Liver (tissue), 8 donors: ENCODE measurements at regions not wholly inside any gene's neighbourhood (a gene's known extent, or its start where the extent isn't known, plus 50 kb on each side); places are given as distances from the start of the nearest gene placed in this dataset.

Experiments used
- DNase-seq: peaks from one replicate; pipeline ENCODE4 v3.0.0-alpha.2; 2017; ENCODE audit warnings: low spot score
- H3K27ac ChIP-seq, 2 donors: one replicate each; pipeline ENCODE4 v1.7.0; 2013; ENCODE audit warnings: inconsistent platforms in 2 of 2, low read length in 2 of 2, control low read depth in 1 of 2, low read depth in 1 of 2, mild to moderate bottlenecking in 1 of 2
- H3K27me3 ChIP-seq, 4 donors: one replicate each; pipeline versions ENCODE4 v1.6.1 to v1.7.0; 2013; ENCODE audit warnings: low read length in 3 of 4, inconsistent platforms in 1 of 4, mild to moderate bottlenecking in 1 of 4, moderate library complexity in 1 of 4; ENCODE audit not compliant: control insufficient read depth in 4 of 4, insufficient read depth in 4 of 4
- H3K36me3 ChIP-seq, 4 donors: one replicate each; pipeline versions ENCODE4 v1.6.1 to v1.7.0; 2013; ENCODE audit warnings: low read length in 3 of 4, mild to moderate bottlenecking in 3 of 4, low read depth in 1 of 4, moderate library complexity in 1 of 4; ENCODE audit not compliant: control insufficient read depth in 4 of 4, insufficient read depth in 3 of 4
- H3K4me1 ChIP-seq, 4 donors: one replicate each; pipeline versions ENCODE4 v1.6.1 to v1.7.0; 2013; ENCODE audit warnings: low read length in 3 of 4, mild to moderate bottlenecking in 3 of 4, moderate library complexity in 1 of 4; ENCODE audit not compliant: control insufficient read depth in 4 of 4, insufficient read depth in 4 of 4
- H3K4me3 ChIP-seq, 3 donors: one replicate each; pipeline versions ENCODE4 v1.6.1 to v1.7.0; 2013; ENCODE audit warnings: low read length in 3 of 3, control low read depth in 1 of 3, low read depth in 1 of 3, mild to moderate bottlenecking in 1 of 3
- H3K9ac ChIP-seq, 2 donors: one replicate each; pipeline ENCODE4 v1.7.0; 2013; ENCODE audit warnings: low read length in 2 of 2, mild to moderate bottlenecking in 2 of 2, moderate library complexity in 2 of 2, control low read depth in 1 of 2, low read depth in 1 of 2
- H3K9me3 ChIP-seq, 4 donors: one replicate each; pipeline versions ENCODE4 v1.6.1 to v1.7.0; 2013; ENCODE audit warnings: low read length in 3 of 4; ENCODE audit not compliant: control insufficient read depth in 4 of 4
- ATF3 ChIP-seq: IDR thresholded peaks from 2 replicates; pipeline ENCODE4 v1.6.1; 2016; ENCODE audit warnings: antibody characterized with exemption
- CTCF ChIP-seq: fragments of 150-350 bp; IDR thresholded peaks from 2 replicates; pipeline ENCODE4 v1.5.1; 2017; ENCODE audit warnings: improper control_type of control experiment, low read depth, low read length; ENCODE audit not compliant: missing input control
- EGR1 ChIP-seq, 2 donors: IDR thresholded peaks; 2 replicates each; pipeline ENCODE4 v1.6.1; 2016 to 2018; ENCODE audit warnings: antibody characterized with exemption in 2 of 2, low read depth in 2 of 2
- FOXA1 ChIP-seq: IDR thresholded peaks from 2 replicates; pipeline ENCODE4 v1.6.1; 2016; ENCODE audit warnings: antibody characterized with exemption
- FOXA2 ChIP-seq: IDR thresholded peaks from 2 replicates; pipeline ENCODE4 v1.6.1; 2016; ENCODE audit warnings: antibody characterized with exemption
- GABPA ChIP-seq, 2 donors: IDR thresholded peaks in 1 of 2; conservative IDR thresholded peaks in 1 of 2; 2 replicates each; pipeline ENCODE4 v1.6.1; 2016; ENCODE audit warnings: antibody characterized with exemption in 2 of 2, mild to moderate bottlenecking in 1 of 2, moderate library complexity in 1 of 2
- HNF4A ChIP-seq, 2 donors: conservative IDR thresholded peaks; 2 replicates each; pipeline ENCODE4 v1.6.1; 2016; ENCODE audit warnings: antibody characterized with exemption in 2 of 2, mild to moderate bottlenecking in 2 of 2
- HNF4G ChIP-seq: IDR thresholded peaks from 2 replicates; pipeline ENCODE4 v1.6.1; 2016; ENCODE audit warnings: antibody characterized with exemption
- JUND ChIP-seq, 2 donors: IDR thresholded peaks; 2 replicates each; pipeline ENCODE4 v1.6.1; 2016; ENCODE audit warnings: antibody characterized with exemption in 2 of 2
- MAX ChIP-seq: IDR thresholded peaks from 2 replicates; pipeline ENCODE4 v1.6.1; 2016; ENCODE audit warnings: antibody characterized with exemption
- NR2F2 ChIP-seq: IDR thresholded peaks from 2 replicates; pipeline ENCODE4 v1.6.1; 2016; ENCODE audit warnings: antibody characterized with exemption
- RAD21 ChIP-seq, 2 donors: IDR thresholded peaks; 2 replicates each; pipeline ENCODE4 v1.6.1; 2016; ENCODE audit warnings: antibody characterized with exemption in 2 of 2, mild to moderate bottlenecking in 2 of 2
- REST ChIP-seq: IDR thresholded peaks from 2 replicates; pipeline ENCODE4 v1.6.1; 2016; ENCODE audit warnings: antibody characterized with exemption, mild to moderate bottlenecking
- RXRA ChIP-seq, 2 donors: IDR thresholded peaks; 2 replicates each; pipeline ENCODE4 v1.6.1; 2017 to 2018; ENCODE audit warnings: antibody characterized with exemption in 2 of 2, mild to moderate bottlenecking in 1 of 2
- SP1 ChIP-seq: IDR thresholded peaks from 2 replicates; pipeline ENCODE4 v1.6.1; 2018; ENCODE audit warnings: antibody characterized with exemption, mild to moderate bottlenecking
- TAF1 ChIP-seq: conservative IDR thresholded peaks from 2 replicates; pipeline ENCODE4 v1.6.1; 2016; ENCODE audit warnings: antibody characterized with exemption, mild to moderate bottlenecking
- YY1 ChIP-seq: IDR thresholded peaks from 2 replicates; pipeline ENCODE4 v1.6.1; 2016; ENCODE audit warnings: antibody characterized with exemption, mild to moderate bottlenecking
- ZBTB33 ChIP-seq: IDR thresholded peaks from 2 replicates; pipeline ENCODE4 v1.6.1; 2016; ENCODE audit warnings: antibody characterized with exemption
- WGBS: extraction: QIAGEN DNeasy Blood & Tissue Kit; methylation state at CpG from one replicate; pipeline ENCODE4 v1.1.7; 2013; 5-methylcytosine and 5-hydroxymethylcytosine counted together
- donor health status: healthy.
- donor health status: healthy.
- donor health status: healthy.
- donor health status: healthy.
- donor health status: healthy.

- no peaks in the 10 kb centered on the region for H3K9me3 ChIP-seq
- no peaks in the 10 kb centered on the region for H3K36me3 ChIP-seq
- no peak overlapping the region for H3K4me3 ChIP-seq
- no peak overlapping the region for H3K27ac ChIP-seq
- no peak for DNase-seq
- no peaks in the 10 kb centered on the region for H3K27me3 ChIP-seq
- WGBS, result 57% methylated on average over 2 of the region's 2 CpGs
- H3K4me1 ChIP-seq, result no peaks in the 10 kb centered on the region
- TF ChIP-seq JUND (IDR thresholded peaks at IDR 0.05) (no peak), EGR1 (IDR thresholded peaks at IDR 0.05; ENCODE audit: low read depth in 2 of 2) (no peak), MAX (no peak), HNF4G (no peak), RXRA (IDR thresholded peaks at IDR 0.05) (no peak), REST (no peak), TAF1 (no peak), FOXA2 (no peak), ZBTB33 (no peak), GABPA (IDR thresholded peaks at IDR 0.05 in 1 of 2, conservative IDR thresholded peaks at IDR 0.05 in 1 of 2) (no peak), RAD21 (IDR thresholded peaks at IDR 0.05) (no peak), NR2F2 (no peak), YY1 (no peak), SP1 (no peak), CTCF (no peak), HNF4A (conservative IDR thresholded peaks at IDR 0.05) (no peak), FOXA1 (no peak), ATF3 (no peak)
- H3K9ac ChIP-seq, result no peak overlapping the region
These were observed 80.9 kb upstream of the ISL1 start for GRCh38 chr5:51302343-51302742.

GRCh38 chr5:51326844-51327243, 56.4 kb upstream of the ISL1 start:
- no peaks in the 10 kb centered on the region for H3K9me3 ChIP-seq
- no peak overlapping the region for H3K9ac ChIP-seq
- H3K4me1 ChIP-seq, result peaks cover 0 to 1% (median 0%) of the 10 kb centered on the region in 4 donors
- no peak overlapping the region for H3K27ac ChIP-seq
- WGBS, result 45% methylated on average over 1 of the region's 1 CpG
- DNase-seq, result no peak
- no peak overlapping the region for H3K4me3 ChIP-seq
- H3K27me3 ChIP-seq, result no peaks in the 10 kb centered on the region
- no peaks in the 10 kb centered on the region for H3K36me3 ChIP-seq
- TF ChIP-seq CTCF (no peak), HNF4G (no peak), TAF1 (no peak), HNF4A (conservative IDR thresholded peaks at IDR 0.05) (no peak), NR2F2 (no peak), EGR1 (IDR thresholded peaks at IDR 0.05; ENCODE audit: low read depth in 2 of 2) (no peak), ATF3 (no peak), RAD21 (IDR thresholded peaks at IDR 0.05) (no peak), RXRA (IDR thresholded peaks at IDR 0.05) (no peak), SP1 (no peak), ZBTB33 (no peak), YY1 (no peak), FOXA2 (no peak), MAX (no peak), JUND (IDR thresholded peaks at IDR 0.05) (no peak), GABPA (IDR thresholded peaks at IDR 0.05 in 1 of 2, conservative IDR thresholded peaks at IDR 0.05 in 1 of 2) (no peak)
